PC-9 (cell line): ENCODE measurements at regions not wholly inside any gene's neighbourhood (a gene's known extent, or its start where the extent isn't known, plus 50 kb on each side); places are given as distances from the start of the nearest gene placed in this dataset.

ENCODE experiments used
- BruUV-seq: library from RNA; stranded (reverse); fragments of 400-500 nt; replicated peaks from 2 replicates; lab custom pipeline; 2021; lab: Mats Ljungman, UMichigan
- CTCF ChIA-PET: fragments of 300-600 bp; sonication (Branson Sonifier 250); formaldehyde crosslinking; loops from one replicate; lab custom pipeline; 2022; ENCODE audit warnings: antibody characterized with exemption; lab: Charles Lee
- POLR2A ChIA-PET: fragments of 300-600 bp; sonication (Branson Sonifier 250); formaldehyde crosslinking; loops from one replicate; lab custom pipeline; 2022; ENCODE audit warnings: antibody characterized with exemption; ENCODE audit not compliant: unreplicated experiment; lab: Charles Lee
- DNase-seq, 2 experiments: peaks; one replicate each; pipeline versions ENCODE4 v3.0.0 to v3.0.0-alpha.2; 2015 to 2022; ENCODE audit warnings: mixed read lengths in 1 of 2
- H2AFZ ChIP-seq: fragments of 200-600 bp; sonication (generic); 2 replicates; pipeline ENCODE4 v1.8.1; 2017; ENCODE audit warnings: antibody characterized with exemption
- H3F3A ChIP-seq: fragments of 200-600 bp; sonication (generic); 2 replicates; pipeline ENCODE4 v1.8.1; 2017; ENCODE audit warnings: antibody characterized with exemption, mild to moderate bottlenecking, low read depth; ENCODE audit not compliant: insufficient read depth
- H3K27ac ChIP-seq: fragments of 200-600 bp; sonication (generic); 2 replicates; pipeline ENCODE4 v1.6.1; 2016; ENCODE audit warnings: mixed run types
- H3K27me3 ChIP-seq: fragments of 200-600 bp; sonication (generic); 2 replicates; pipeline ENCODE4 v1.6.1; 2016; ENCODE audit warnings: low read depth, mixed run types; ENCODE audit not compliant: insufficient read depth
- H3K36me3 ChIP-seq: fragments of 200-600 bp; sonication (generic); 2 replicates; pipeline ENCODE4 v1.6.1; 2016; ENCODE audit warnings: low read depth, mixed run types
- H3K4me1 ChIP-seq: fragments of 200-600 bp; sonication (generic); replicated peaks from 2 replicates; pipeline ENCODE4 v1.6.1; 2016; ENCODE audit warnings: mixed run types; ENCODE audit not compliant: insufficient read depth
- H3K4me2 ChIP-seq: fragments of 200-600 bp; sonication (generic); 2 replicates; pipeline ENCODE4 v1.6.1; 2017; ENCODE audit warnings: mixed run types
- H3K4me3 ChIP-seq: fragments of 200-600 bp; sonication (generic); 2 replicates; pipeline ENCODE4 v1.6.1; 2016; ENCODE audit warnings: mixed run types
- H3K79me2 ChIP-seq: fragments of 200-600 bp; sonication (generic); 2 replicates; pipeline ENCODE4 v1.6.1; 2017; ENCODE audit warnings: low read depth, mixed run types
- H3K9me2 ChIP-seq: fragments of 200-600 bp; sonication (generic); 2 replicates; pipeline ENCODE4 v1.8.1; 2017; ENCODE audit warnings: mild to moderate bottlenecking; ENCODE audit not compliant: insufficient read depth
- H3K9me3 ChIP-seq: fragments of 200-600 bp; sonication (generic); 2 replicates; pipeline ENCODE4 v1.8.1; 2016; ENCODE audit warnings: low read depth; ENCODE audit not compliant: insufficient read depth
- H4K20me1 ChIP-seq: fragments of 200-600 bp; sonication (generic); 2 replicates; pipeline ENCODE4 v1.8.1; 2017; ENCODE audit not compliant: insufficient read depth
- EZH2 ChIP-seq: fragments of 200-600 bp; sonication (generic); IDR thresholded peaks from 2 replicates; pipeline ENCODE4 v1.8.0; 2017; ENCODE audit warnings: antibody characterized with exemption, low read depth
- intact Hi-C: fragments of 100-400 bp; cut with micrococcal nuclease; formaldehyde crosslinking; loops from one replicate; pipeline ENCODE4 v1.10.0; 2022; ENCODE audit not compliant: unreplicated experiment
- TF ChIP-seq, protein P1 (sequence below): fragments of 200-600 bp; sonication (generic); conservative IDR thresholded peaks from 2 replicates; pipeline ENCODE4 v1.6.1; 2017; ENCODE audit warnings: mixed run types, antibody characterized with exemption, mild to moderate bottlenecking, moderate library complexity

DNA sequence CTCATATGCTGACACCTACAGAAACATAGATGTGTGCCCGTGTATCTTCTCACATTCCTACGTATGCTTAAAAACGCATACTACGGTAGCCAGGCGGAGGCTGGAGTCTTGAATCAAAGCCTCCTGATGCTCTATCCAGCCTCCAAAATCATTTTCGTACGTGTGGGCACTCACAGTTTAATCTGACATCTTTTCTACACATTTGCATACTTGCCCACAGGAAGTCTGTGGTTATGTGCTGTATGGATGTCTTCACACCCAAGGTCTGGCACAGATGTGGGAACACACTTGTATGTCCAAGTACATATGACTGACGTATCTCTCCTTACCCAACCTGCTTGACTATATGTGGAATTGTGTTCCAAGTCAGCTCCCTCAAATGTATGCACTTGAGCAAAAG lies 561.8 kb upstream of the CADM1 start:
- Histone ChIP-seq H3K4me2 (no peak overlapping the region), H3K9me3 (no peaks in the 10 kb centered on the region), H4K20me1 (no peaks in the 10 kb centered on the region), H3K9me2 (no peaks in the 10 kb centered on the region), H3K4me1 (no peaks in the 10 kb centered on the region), H3K36me3 (no peaks in the 10 kb centered on the region), H3F3A (no peaks in the 10 kb centered on the region), H3K27me3 (peaks cover 57% of the 10 kb centered on the region), H3K79me2 (no peaks in the 10 kb centered on the region), H3K27ac (no peak overlapping the region), H2AFZ (no peak overlapping the region), H3K4me3 (no peak overlapping the region)
- DNase-seq, result no peak
- TF ChIP-seq, protein P1, sequence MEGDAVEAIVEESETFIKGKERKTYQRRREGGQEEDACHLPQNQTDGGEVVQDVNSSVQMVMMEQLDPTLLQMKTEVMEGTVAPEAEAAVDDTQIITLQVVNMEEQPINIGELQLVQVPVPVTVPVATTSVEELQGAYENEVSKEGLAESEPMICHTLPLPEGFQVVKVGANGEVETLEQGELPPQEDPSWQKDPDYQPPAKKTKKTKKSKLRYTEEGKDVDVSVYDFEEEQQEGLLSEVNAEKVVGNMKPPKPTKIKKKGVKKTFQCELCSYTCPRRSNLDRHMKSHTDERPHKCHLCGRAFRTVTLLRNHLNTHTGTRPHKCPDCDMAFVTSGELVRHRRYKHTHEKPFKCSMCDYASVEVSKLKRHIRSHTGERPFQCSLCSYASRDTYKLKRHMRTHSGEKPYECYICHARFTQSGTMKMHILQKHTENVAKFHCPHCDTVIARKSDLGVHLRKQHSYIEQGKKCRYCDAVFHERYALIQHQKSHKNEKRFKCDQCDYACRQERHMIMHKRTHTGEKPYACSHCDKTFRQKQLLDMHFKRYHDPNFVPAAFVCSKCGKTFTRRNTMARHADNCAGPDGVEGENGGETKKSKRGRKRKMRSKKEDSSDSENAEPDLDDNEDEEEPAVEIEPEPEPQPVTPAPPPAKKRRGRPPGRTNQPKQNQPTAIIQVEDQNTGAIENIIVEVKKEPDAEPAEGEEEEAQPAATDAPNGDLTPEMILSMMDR, result no peak
- TF ChIP-seq EZH2, result no peak
- POLR2A ChIA-PET, result no interaction called here
- no TSS peak for BruUV-seq
- CTCF ChIA-PET, result no interaction called here
- intact Hi-C loops, result no loop called here

DNA sequence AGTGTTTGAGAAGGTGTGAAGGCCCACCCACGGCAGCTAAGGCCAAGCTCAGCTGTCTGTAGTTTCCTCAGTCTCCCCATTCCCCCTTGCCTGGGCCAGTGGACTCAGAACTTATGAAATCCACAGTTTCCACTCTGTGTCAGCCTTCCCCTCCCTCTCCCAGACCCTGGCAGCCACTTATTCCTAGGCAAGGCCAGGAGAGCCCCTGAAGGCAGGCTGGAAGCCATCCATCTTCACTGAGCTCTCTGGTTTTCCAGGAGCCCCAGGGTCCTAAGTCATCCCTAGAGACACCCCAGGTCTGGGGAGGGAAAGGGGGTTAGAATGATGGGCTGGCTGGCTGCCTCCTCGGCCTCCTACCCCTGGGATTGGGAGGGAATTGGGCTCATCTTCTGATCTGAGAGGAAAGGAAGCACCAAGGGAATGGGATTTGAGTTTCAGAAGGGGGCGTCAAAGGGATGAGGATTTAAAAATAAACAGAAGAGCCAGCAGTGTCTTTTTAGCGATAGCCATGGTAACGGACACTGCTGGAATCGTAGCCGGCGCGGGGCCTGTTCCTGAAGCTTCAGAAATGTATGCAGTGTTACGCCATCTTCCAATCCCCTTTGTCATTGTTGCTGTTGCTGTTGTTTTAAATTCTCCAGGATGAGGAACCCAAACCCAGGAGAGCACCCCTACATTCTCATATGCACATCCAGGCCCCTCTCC lies 561.1 kb upstream of the CADM1 start:
- ChIA-PET CTCF (no interaction called here), POLR2A (no interaction called here)
- H3K27me3 ChIP-seq, result peaks cover 51% of the 10 kb centered on the region
- H3K9me3 ChIP-seq, result no peaks in the 10 kb centered on the region
- H4K20me1 ChIP-seq, result no peaks in the 10 kb centered on the region
- TF ChIP-seq, protein P1, result no peak
- TF ChIP-seq EZH2, result no peak
- H3K36me3 ChIP-seq, result no peaks in the 10 kb centered on the region
- no TSS peak for BruUV-seq
- no peak for DNase-seq
- H3K4me1 ChIP-seq, result no peaks in the 10 kb centered on the region
- H3K4me3 ChIP-seq, result no peak overlapping the region
- intact Hi-C loops, result no loop called here
- no peaks in the 10 kb centered on the region for H3K79me2 ChIP-seq
- H3F3A ChIP-seq, result no peaks in the 10 kb centered on the region
- H3K4me2 ChIP-seq, result no peak overlapping the region
- H3K27ac ChIP-seq, result no peak overlapping the region
- H2AFZ ChIP-seq, result no peak overlapping the region
- no peaks in the 10 kb centered on the region for H3K9me2 ChIP-seq

DNA sequence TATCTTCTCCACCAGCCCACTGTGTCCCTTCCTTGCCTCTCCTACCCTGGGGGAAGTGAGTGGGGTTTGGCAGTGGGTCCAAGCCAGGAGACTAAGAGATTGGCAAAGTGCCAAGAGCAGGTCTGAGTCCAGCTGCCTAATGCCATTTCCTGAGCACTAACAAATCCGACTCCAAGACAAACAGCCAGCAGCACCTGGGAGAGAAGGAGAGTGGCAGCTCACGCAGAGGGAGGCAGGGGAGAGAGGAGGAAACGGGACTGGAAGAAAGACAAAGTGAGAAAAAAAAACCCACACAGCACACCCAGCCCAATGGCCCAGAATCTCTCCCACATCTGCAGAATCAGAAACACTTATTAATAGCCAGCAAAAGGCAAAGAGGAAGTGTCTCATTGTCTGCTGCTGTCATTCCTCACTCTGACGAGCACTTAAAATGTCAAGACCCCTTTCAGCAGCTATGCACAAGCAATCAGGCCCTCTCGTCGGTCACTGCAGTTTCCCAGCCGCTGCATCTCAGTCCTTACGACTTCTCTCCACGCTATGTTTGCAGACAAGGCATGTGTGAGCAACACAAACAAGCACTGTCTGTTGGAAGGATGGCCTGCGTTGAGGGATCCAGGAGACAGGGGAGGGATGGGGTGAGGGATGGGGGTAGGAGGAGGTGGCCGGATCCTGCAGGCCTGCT lies 558.4 kb upstream of the CADM1 start:
- Histone ChIP-seq H3K27me3 (peaks cover 44% of the 10 kb centered on the region), H3F3A (no peaks in the 10 kb centered on the region), H2AFZ (no peak overlapping the region), H3K9me2 (no peaks in the 10 kb centered on the region), H3K36me3 (no peaks in the 10 kb centered on the region), H3K4me1 (no peaks in the 10 kb centered on the region), H3K4me2 (no peak overlapping the region), H3K9me3 (no peaks in the 10 kb centered on the region), H3K79me2 (no peaks in the 10 kb centered on the region), H3K4me3 (no peak overlapping the region), H3K27ac (no peak overlapping the region), H4K20me1 (no peaks in the 10 kb centered on the region)
- BruUV-seq, result no TSS peak
- POLR2A ChIA-PET, result no interaction called here
- no peak for DNase-seq
- CTCF ChIA-PET, result no interaction called here
- TF ChIP-seq, protein P1, result no peak
- no peak for TF ChIP-seq EZH2
- intact Hi-C loops, result no loop called here
